ENCODE measurements at regions not wholly inside any gene's neighbourhood (a gene's known extent, or its start where the extent isn't known, plus 50 kb on each side); places are given as distances from the start of the nearest gene placed in this dataset.

DNA sequence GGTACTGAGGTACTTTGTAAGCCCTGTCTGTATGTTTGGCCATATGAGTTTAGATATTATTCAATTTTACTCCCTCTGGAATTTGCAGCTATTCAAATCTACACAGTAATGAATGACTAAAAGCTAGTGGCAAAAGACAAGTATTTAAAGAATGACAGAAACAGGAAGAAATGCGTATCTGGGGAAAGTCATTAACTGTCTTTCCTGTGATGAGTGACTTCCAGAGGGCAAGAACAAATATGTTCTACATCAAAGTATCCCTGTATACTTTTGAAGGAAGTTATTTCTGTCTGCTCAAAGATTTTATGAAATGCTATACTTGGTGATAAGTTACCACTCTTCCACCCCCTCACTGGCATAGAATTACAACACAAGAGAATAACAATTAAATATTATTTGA, 489.3 kb upstream of the SOX9 start:
- no peaks in the 10 kb centered on the region for H3K36me3 ChIP-seq (replicated peaks in 1 of 2; ENCODE audit: control extremely low read depth in 1 of 2, control insufficient read depth in 1 of 2, extremely low read depth in 1 of 2, insufficient read depth in 2 of 2, low read length in 1 of 2)
- H3K4me3 Mint-ChIP-seq: no peak overlapping the region
- WGBS (ENCODE audit: insufficient coverage): no CpG with 5 or more reads among the region's 1 CpG
- H3K4me1 ChIP-seq (ENCODE audit: control insufficient read depth in 2 of 2, insufficient read depth in 2 of 2, low read length in 2 of 2): no peaks in the 10 kb centered on the region
- H3K9me3 ChIP-seq (ENCODE audit: control extremely low read depth in 1 of 3, control insufficient read depth in 2 of 3, insufficient read depth in 1 of 3, low read length in 2 of 3): no peaks in the 10 kb centered on the region
- H3K79me2 ChIP-seq (ENCODE audit: control insufficient read depth, insufficient read depth, low read length): no peaks in the 10 kb centered on the region
- TF ChIP-seq, protein P1, sequence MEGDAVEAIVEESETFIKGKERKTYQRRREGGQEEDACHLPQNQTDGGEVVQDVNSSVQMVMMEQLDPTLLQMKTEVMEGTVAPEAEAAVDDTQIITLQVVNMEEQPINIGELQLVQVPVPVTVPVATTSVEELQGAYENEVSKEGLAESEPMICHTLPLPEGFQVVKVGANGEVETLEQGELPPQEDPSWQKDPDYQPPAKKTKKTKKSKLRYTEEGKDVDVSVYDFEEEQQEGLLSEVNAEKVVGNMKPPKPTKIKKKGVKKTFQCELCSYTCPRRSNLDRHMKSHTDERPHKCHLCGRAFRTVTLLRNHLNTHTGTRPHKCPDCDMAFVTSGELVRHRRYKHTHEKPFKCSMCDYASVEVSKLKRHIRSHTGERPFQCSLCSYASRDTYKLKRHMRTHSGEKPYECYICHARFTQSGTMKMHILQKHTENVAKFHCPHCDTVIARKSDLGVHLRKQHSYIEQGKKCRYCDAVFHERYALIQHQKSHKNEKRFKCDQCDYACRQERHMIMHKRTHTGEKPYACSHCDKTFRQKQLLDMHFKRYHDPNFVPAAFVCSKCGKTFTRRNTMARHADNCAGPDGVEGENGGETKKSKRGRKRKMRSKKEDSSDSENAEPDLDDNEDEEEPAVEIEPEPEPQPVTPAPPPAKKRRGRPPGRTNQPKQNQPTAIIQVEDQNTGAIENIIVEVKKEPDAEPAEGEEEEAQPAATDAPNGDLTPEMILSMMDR (IDR thresholded peaks at IDR 0.05): no peak
- TF ChIP-seq EZH2 (IDR thresholded peaks at IDR 0.05; ENCODE audit: borderline replicate concordance, insufficient read depth, low read depth, low read length, poor library complexity, severe bottlenecking): no peak
- no peaks in the 10 kb centered on the region for H3K4me1 Mint-ChIP-seq
- no peak overlapping the region for H2AFZ ChIP-seq (ENCODE audit: insufficient read depth, low read depth, low read length, poor library complexity, severe bottlenecking)
- no peak overlapping the region for H3K27ac Mint-ChIP-seq
- H3K9ac ChIP-seq (ENCODE audit: low read length): no peak overlapping the region
- peaks cover 7% of the 10 kb centered on the region for H3K9me3 Mint-ChIP-seq (ENCODE audit: insufficient read depth)
- no peak overlapping the region for H3K27ac ChIP-seq (ENCODE audit: low read length in 2 of 2)
- H3K4me3 ChIP-seq (ENCODE audit: control extremely low read depth in 1 of 5, extremely low read depth in 1 of 5, insufficient read depth in 1 of 5, low read depth in 2 of 5, low read length in 4 of 5): no peak overlapping the region
- POLR2A ChIA-PET: no interaction called here
- no peaks in the 10 kb centered on the region for H3K27me3 Mint-ChIP-seq
- no peak for ATAC-seq (ENCODE audit: low read depth)
- CTCF ChIA-PET: no interaction called here
- intact Hi-C loops (cut with micrococcal nuclease): no loop called here
- H3K27me3 ChIP-seq (replicated peaks in 1 of 4; ENCODE audit: control extremely low read depth in 1 of 4, control insufficient read depth in 3 of 4, insufficient read depth in 4 of 4, low read length in 3 of 4): no peaks in the 10 kb centered on the region
- H4K20me1 ChIP-seq (ENCODE audit: control insufficient read depth, insufficient read depth, low read length, poor library complexity, severe bottlenecking): no peaks in the 10 kb centered on the region
- no peak for DNase-seq
- H3K4me2 ChIP-seq (replicated peaks; ENCODE audit: low read depth, low read length, poor library complexity, severe bottlenecking): no peak overlapping the region

DNA sequence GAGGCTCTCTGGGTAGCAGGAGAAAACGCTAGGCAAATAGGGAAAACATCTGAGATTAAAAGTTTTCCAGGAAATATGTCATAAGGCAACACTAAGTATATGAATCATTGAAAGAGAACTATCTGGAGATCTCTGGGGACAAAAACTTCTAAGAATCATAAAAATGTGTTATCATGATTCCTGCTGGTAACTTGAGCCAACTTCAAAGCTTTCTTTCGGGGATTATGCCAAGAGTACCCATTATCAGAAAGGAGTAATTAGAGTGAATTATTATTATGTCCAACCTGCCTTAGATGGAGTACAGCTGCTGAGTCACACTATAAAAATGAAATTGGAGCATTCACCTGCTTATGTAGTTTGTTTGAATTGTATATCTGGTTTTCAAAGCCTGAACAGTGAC, 488.5 kb upstream of the SOX9 start:
- TF ChIP-seq, protein P1 (IDR thresholded peaks at IDR 0.05): no peak
- TF ChIP-seq EZH2 (IDR thresholded peaks at IDR 0.05; ENCODE audit: borderline replicate concordance, insufficient read depth, low read depth, low read length, poor library complexity, severe bottlenecking): no peak
- H3K4me1 Mint-ChIP-seq: no peaks in the 10 kb centered on the region
- intact Hi-C loops (cut with micrococcal nuclease): no loop called here
- DNase-seq: no peak
- peaks cover 7% of the 10 kb centered on the region for H3K9me3 Mint-ChIP-seq (ENCODE audit: insufficient read depth)
- Histone ChIP-seq H4K20me1 (ENCODE audit: control insufficient read depth, insufficient read depth, low read length, poor library complexity, severe bottlenecking) (no peaks in the 10 kb centered on the region), H3K36me3 (replicated peaks in 1 of 2; ENCODE audit: control extremely low read depth in 1 of 2, control insufficient read depth in 1 of 2, extremely low read depth in 1 of 2, insufficient read depth in 2 of 2, low read length in 1 of 2) (no peaks in the 10 kb centered on the region), H3K9ac (ENCODE audit: low read length) (no peak overlapping the region), H3K4me1 (ENCODE audit: control insufficient read depth in 2 of 2, insufficient read depth in 2 of 2, low read length in 2 of 2) (no peaks in the 10 kb centered on the region), H2AFZ (ENCODE audit: insufficient read depth, low read depth, low read length, poor library complexity, severe bottlenecking) (no peak overlapping the region), H3K27me3 (replicated peaks in 1 of 4; ENCODE audit: control extremely low read depth in 1 of 4, control insufficient read depth in 3 of 4, insufficient read depth in 4 of 4, low read length in 3 of 4) (no peaks in the 10 kb centered on the region), H3K27ac (ENCODE audit: low read length in 2 of 2) (no peak overlapping the region), H3K79me2 (ENCODE audit: control insufficient read depth, insufficient read depth, low read length) (no peaks in the 10 kb centered on the region), H3K9me3 (ENCODE audit: control extremely low read depth in 1 of 3, control insufficient read depth in 2 of 3, insufficient read depth in 1 of 3, low read length in 2 of 3) (no peaks in the 10 kb centered on the region), H3K4me2 (replicated peaks; ENCODE audit: low read depth, low read length, poor library complexity, severe bottlenecking) (no peak overlapping the region), H3K4me3 (ENCODE audit: control extremely low read depth in 1 of 5, extremely low read depth in 1 of 5, insufficient read depth in 1 of 5, low read depth in 2 of 5, low read length in 4 of 5) (no peak overlapping the region)
- H3K27me3 Mint-ChIP-seq: no peaks in the 10 kb centered on the region
- no peak for ATAC-seq (ENCODE audit: low read depth)
- H3K4me3 Mint-ChIP-seq: no peak overlapping the region
- no peak overlapping the region for H3K27ac Mint-ChIP-seq
- POLR2A ChIA-PET: no interaction called here
- CTCF ChIA-PET: no interaction called here
- WGBS (ENCODE audit: insufficient coverage): no CpG with 5 or more reads among the region's 2 CpGs

All from B cell (primary cell).